MM.1S (cell line): ENCODE measurements at regions not wholly inside any gene's neighbourhood (a gene's known extent, or its start where the extent isn't known, plus 50 kb on each side); places are given as distances from the start of the nearest gene placed in this dataset.

Experiments
- DNase-seq: peaks from one replicate; pipeline ENCODE4 v3.0.0-alpha.2; 2015
- H2AFZ ChIP-seq: fragments of 300-600 bp; sonication (generic); 2 replicates; pipeline ENCODE4 v1.6.0; 2016; ENCODE audit warnings: antibody characterized with exemption, low read length
- H3F3A ChIP-seq: fragments of 300-600 bp; sonication (generic); 2 replicates; pipeline ENCODE4 v1.6.1; 2016; ENCODE audit warnings: mild to moderate bottlenecking, antibody characterized with exemption, low read length, moderate library complexity, mixed read lengths; ENCODE audit not compliant: insufficient read depth
- H3K27ac ChIP-seq: fragments of 300-600 bp; sonication (generic); 2 replicates; pipeline ENCODE4 v1.5.1; 2016; ENCODE audit warnings: mild to moderate bottlenecking, low read length
- H3K27me3 ChIP-seq: fragments of 300-600 bp; sonication (generic); replicated peaks from 2 replicates; pipeline ENCODE4 v1.6.0; 2016; ENCODE audit warnings: low read length; ENCODE audit not compliant: insufficient read depth
- H3K36me3 ChIP-seq: fragments of 300-600 bp; sonication (generic); replicated peaks from 2 replicates; pipeline ENCODE4 v1.6.1; 2016; ENCODE audit warnings: mild to moderate bottlenecking, low read length, mixed read lengths; ENCODE audit not compliant: insufficient read depth
- H3K4me1 ChIP-seq: fragments of 300-600 bp; sonication (generic); 2 replicates; pipeline ENCODE4 v1.6.1; 2016; ENCODE audit warnings: low read length, mixed read lengths
- H3K4me2 ChIP-seq: fragments of 300-600 bp; sonication (generic); 2 replicates; pipeline ENCODE4 v1.6.0; 2016; ENCODE audit warnings: low read depth, low read length
- H3K4me3 ChIP-seq: fragments of 300-600 bp; sonication (generic); 2 replicates; pipeline ENCODE4 v1.5.1; 2016; ENCODE audit warnings: low read length, mixed read lengths
- H3K79me2 ChIP-seq: fragments of 300-600 bp; sonication (generic); 2 replicates; pipeline ENCODE4 v1.6.1; 2016; ENCODE audit warnings: mixed run types, low read length, mixed read lengths
- H3K9ac ChIP-seq: fragments of 300-600 bp; sonication (generic); 2 replicates; pipeline ENCODE4 v1.6.1; 2016; ENCODE audit warnings: low read length, mixed read lengths
- H3K9me2 ChIP-seq: fragments of 300-600 bp; sonication (generic); replicated peaks from 2 replicates; pipeline ENCODE4 v1.6.1; 2016; ENCODE audit warnings: mild to moderate bottlenecking, low read length, mixed read lengths; ENCODE audit not compliant: insufficient read depth
- H3K9me3 ChIP-seq: fragments of 300-600 bp; sonication (generic); replicated peaks from 2 replicates; pipeline ENCODE4 v1.6.1; 2016; ENCODE audit warnings: mild to moderate bottlenecking, low read length, mixed read lengths; ENCODE audit not compliant: insufficient read depth
- H4K20me1 ChIP-seq: fragments of 300-600 bp; sonication (generic); 2 replicates; pipeline ENCODE4 v1.6.1; 2016; ENCODE audit warnings: mild to moderate bottlenecking, low read length, moderate library complexity, mixed read lengths; ENCODE audit not compliant: insufficient read depth
- EZH2 ChIP-seq: fragments of 300-600 bp; sonication (generic); optimal IDR thresholded peaks from 2 replicates; pipeline ENCODE3; 2017; ENCODE audit warnings: low read depth, mild to moderate bottlenecking, antibody characterized with exemption, low read length, mixed read lengths
- EZH2phosphoT487 ChIP-seq: fragments of 300-600 bp; sonication (generic); IDR thresholded peaks from 2 replicates; pipeline ENCODE4 v1.6.1; 2018; ENCODE audit warnings: antibody characterized with exemption, low read length
- TF ChIP-seq, protein P1 (sequence below): fragments of 300-600 bp; sonication (generic); IDR thresholded peaks from 2 replicates; pipeline ENCODE4 v1.5.1; 2016; ENCODE audit warnings: antibody characterized with exemption, low read length, mixed read lengths

DNA sequence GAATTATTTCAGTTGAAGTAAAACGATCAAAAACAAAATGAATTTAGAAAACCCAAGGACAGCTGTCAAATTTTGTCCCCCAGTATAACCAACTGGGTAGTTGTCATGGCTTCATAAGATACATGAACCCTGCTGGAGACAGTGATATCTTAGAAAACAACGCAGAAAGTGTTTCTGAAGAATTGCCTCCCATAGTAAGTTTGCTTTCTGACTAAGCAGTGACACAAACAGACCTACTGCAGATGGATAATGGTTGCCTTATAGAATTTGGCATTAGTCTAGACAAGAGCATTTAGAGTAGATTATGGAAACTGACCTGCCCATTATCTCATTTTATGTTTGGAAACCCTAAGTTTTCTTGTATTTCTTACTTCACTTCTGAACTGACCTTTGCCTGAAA, 187.7 kb upstream of the KCNN2 start:
- TF ChIP-seq, protein P1, sequence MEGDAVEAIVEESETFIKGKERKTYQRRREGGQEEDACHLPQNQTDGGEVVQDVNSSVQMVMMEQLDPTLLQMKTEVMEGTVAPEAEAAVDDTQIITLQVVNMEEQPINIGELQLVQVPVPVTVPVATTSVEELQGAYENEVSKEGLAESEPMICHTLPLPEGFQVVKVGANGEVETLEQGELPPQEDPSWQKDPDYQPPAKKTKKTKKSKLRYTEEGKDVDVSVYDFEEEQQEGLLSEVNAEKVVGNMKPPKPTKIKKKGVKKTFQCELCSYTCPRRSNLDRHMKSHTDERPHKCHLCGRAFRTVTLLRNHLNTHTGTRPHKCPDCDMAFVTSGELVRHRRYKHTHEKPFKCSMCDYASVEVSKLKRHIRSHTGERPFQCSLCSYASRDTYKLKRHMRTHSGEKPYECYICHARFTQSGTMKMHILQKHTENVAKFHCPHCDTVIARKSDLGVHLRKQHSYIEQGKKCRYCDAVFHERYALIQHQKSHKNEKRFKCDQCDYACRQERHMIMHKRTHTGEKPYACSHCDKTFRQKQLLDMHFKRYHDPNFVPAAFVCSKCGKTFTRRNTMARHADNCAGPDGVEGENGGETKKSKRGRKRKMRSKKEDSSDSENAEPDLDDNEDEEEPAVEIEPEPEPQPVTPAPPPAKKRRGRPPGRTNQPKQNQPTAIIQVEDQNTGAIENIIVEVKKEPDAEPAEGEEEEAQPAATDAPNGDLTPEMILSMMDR = no peak
- TF ChIP-seq EZH2phosphoT487 = no peak
- TF ChIP-seq EZH2 = no peak
- Histone ChIP-seq H3K27me3 (no peaks in the 10 kb centered on the region), H3K9me3 (no peaks in the 10 kb centered on the region), H3K36me3 (no peaks in the 10 kb centered on the region), H3K4me1 (no peaks in the 10 kb centered on the region), H3F3A (no peaks in the 10 kb centered on the region), H3K9ac (no peak overlapping the region), H3K4me3 (no peak overlapping the region), H4K20me1 (no peaks in the 10 kb centered on the region), H3K9me2 (no peaks in the 10 kb centered on the region; the same call in 1 of the 2 replicates), H3K27ac (no peak overlapping the region; the same call in 1 of the 2 replicates), H3K4me2 (no peak overlapping the region), H3K79me2 (no peaks in the 10 kb centered on the region), H2AFZ (no peak overlapping the region)
- no peak for DNase-seq

DNA sequence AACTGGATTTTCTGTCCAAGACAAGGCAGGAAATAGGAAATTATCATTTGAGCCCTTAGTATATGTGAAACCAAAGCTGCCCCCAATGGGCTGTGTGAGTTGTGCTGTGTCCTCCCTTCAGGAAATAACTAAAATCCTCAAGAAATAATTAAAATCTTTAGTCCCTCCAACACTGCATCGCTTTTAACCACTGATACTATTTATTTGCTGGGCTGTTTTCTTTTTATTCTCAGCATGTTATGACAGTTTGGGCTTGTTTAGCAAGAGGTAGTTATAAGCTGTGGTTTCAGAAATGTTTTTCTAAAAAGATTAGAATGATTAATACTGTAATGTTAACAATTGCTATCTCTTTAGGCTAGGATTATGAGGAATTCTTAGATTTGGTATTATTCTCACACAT, 187.0 kb upstream of the KCNN2 start:
- no peaks in the 10 kb centered on the region for H3K4me1 ChIP-seq
- no peak overlapping the region for H3K4me3 ChIP-seq
- no peaks in the 10 kb centered on the region for H3K27me3 ChIP-seq
- no peak for DNase-seq
- no peaks in the 10 kb centered on the region for H4K20me1 ChIP-seq
- H3K9me2 ChIP-seq = no peaks in the 10 kb centered on the region; the same call in 1 of the 2 replicates
- H3F3A ChIP-seq = no peaks in the 10 kb centered on the region
- H3K4me2 ChIP-seq = no peak overlapping the region
- H3K9me3 ChIP-seq = no peaks in the 10 kb centered on the region
- H3K79me2 ChIP-seq = no peaks in the 10 kb centered on the region
- no peak overlapping the region for H3K9ac ChIP-seq
- no peaks in the 10 kb centered on the region for H3K36me3 ChIP-seq
- H3K27ac ChIP-seq = no peak overlapping the region
- H2AFZ ChIP-seq = no peak overlapping the region
- TF ChIP-seq, protein P1 = no peak
- TF ChIP-seq EZH2phosphoT487 = no peak
- no peak for TF ChIP-seq EZH2

DNA sequence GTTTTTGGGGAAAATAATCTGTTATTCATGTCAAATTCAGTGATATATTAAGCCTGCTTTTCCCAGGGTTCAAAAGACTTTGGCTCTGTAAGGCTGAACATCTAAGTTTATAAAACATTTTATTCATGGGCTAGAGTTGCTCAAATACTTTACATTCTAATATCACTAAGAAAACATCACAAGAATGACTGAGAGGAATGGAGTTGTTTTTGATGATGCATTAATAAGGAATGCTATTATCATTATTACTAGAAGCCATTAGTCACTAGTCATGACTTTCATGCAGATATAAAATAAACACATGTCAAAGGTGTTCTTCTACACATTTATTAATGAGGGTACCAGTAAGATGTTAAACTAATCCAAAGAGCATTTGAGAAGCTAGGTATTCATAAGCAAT, 185.5 kb upstream of the KCNN2 start:
- H4K20me1 ChIP-seq = no peaks in the 10 kb centered on the region
- H3K4me2 ChIP-seq = no peak overlapping the region
- H3K9me2 ChIP-seq = no peaks in the 10 kb centered on the region
- TF ChIP-seq, protein P1 = no peak
- TF ChIP-seq EZH2 = no peak
- TF ChIP-seq EZH2phosphoT487 = no peak
- H3K9me3 ChIP-seq = no peaks in the 10 kb centered on the region
- no peaks in the 10 kb centered on the region for H3K79me2 ChIP-seq
- H3K36me3 ChIP-seq = no peaks in the 10 kb centered on the region
- no peak for DNase-seq
- H2AFZ ChIP-seq = no peak overlapping the region
- no peaks in the 10 kb centered on the region for H3K27me3 ChIP-seq
- H3K27ac ChIP-seq = no peak overlapping the region
- H3K9ac ChIP-seq = no peak overlapping the region
- no peak overlapping the region for H3K4me3 ChIP-seq
- H3K4me1 ChIP-seq = no peaks in the 10 kb centered on the region
- no peaks in the 10 kb centered on the region for H3F3A ChIP-seq
